ENCODE measurements at regions not wholly inside any gene's neighbourhood (a gene's known extent, or its start where the extent isn't known, plus 50 kb on each side); places are given as distances from the start of the nearest gene placed in this dataset.
"Not testable (repeated sequence)": the region's sequence is repeated elsewhere in the genome, so short reads cannot be mapped to it uniquely, and the experiment has no call there.

DNA sequence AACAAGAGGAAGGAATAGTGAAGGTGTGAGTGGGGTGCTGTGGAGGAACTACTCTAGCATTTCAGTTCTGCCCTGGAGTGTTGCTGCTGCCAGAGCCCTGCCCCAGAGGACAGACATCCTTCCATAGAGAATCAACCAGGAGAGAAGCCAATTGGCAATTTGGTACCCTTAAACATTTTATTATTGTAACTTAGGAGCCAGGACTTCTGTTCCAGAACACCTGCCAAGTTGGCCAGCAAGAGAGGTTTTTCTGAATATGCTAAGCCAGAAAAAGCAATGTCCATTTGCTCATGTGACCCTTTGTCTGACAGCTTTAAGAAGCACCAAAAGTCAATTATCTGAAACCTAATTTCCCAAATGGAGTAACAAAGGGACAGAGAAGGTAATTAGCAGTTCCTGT lies 264.9 kb downstream of the MEX3B start:
- no peak for ATAC-seq

DNA sequence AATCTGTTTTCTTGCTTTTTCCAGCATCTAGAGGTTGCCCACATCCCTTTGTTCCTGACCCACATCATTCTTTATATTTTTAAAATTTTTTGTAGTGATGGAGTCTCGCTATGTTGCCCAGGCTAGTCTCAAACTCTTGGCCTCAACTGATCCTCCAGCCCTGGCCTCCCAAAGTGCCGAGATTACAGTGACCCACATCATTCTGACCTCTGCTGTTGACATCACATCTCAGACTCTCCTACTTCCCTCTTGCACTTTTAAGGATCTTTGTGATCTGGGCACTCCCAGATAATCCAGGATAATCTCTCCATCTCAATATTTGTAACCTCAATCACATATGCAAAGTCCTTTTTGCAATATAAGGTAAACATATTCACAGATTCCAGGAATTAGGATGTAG lies 266.6 kb downstream of the MEX3B start:
- intact Hi-C loops (cut with DNase I), result no loop called here
- Histone ChIP-seq H3K9me3 (no peaks in the 10 kb centered on the region), H3K4me1 (no peaks in the 10 kb centered on the region), H3K36me3 (no peaks in the 10 kb centered on the region), H3K4me3 (no peak overlapping the region), H3K27ac (no peak overlapping the region), H3K27me3 (no peaks in the 10 kb centered on the region)
- DNase-seq (no peak), ATAC-seq (no peak)
- TF ChIP-seq POLR2A (IDR thresholded peaks at IDR 0.05), result no peak
- TF ChIP-seq, protein P1, sequence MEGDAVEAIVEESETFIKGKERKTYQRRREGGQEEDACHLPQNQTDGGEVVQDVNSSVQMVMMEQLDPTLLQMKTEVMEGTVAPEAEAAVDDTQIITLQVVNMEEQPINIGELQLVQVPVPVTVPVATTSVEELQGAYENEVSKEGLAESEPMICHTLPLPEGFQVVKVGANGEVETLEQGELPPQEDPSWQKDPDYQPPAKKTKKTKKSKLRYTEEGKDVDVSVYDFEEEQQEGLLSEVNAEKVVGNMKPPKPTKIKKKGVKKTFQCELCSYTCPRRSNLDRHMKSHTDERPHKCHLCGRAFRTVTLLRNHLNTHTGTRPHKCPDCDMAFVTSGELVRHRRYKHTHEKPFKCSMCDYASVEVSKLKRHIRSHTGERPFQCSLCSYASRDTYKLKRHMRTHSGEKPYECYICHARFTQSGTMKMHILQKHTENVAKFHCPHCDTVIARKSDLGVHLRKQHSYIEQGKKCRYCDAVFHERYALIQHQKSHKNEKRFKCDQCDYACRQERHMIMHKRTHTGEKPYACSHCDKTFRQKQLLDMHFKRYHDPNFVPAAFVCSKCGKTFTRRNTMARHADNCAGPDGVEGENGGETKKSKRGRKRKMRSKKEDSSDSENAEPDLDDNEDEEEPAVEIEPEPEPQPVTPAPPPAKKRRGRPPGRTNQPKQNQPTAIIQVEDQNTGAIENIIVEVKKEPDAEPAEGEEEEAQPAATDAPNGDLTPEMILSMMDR (IDR thresholded peaks at IDR 0.05), result no peak
- 64 to 95% (median 88%) methylated on average over 2 of the region's 2 CpGs for WGBS, 4 donors

More for the DNA sequence above, 264.9 kb downstream of the MEX3B start:
- intact Hi-C loops (cut with DNase I), result no loop called here
- Histone ChIP-seq H3K36me3 (no peaks in the 10 kb centered on the region), H3K9me3 (no peaks in the 10 kb centered on the region), H3K4me3 (no peak overlapping the region), H3K27me3 (no peaks in the 10 kb centered on the region), H3K27ac (no peak overlapping the region), H3K4me1 (no peaks in the 10 kb centered on the region)
- TF ChIP-seq POLR2A (IDR thresholded peaks at IDR 0.05), result no peak
- TF ChIP-seq, protein P1 (IDR thresholded peaks at IDR 0.05), result no peak
- DNase-seq, result no peak

DNA sequence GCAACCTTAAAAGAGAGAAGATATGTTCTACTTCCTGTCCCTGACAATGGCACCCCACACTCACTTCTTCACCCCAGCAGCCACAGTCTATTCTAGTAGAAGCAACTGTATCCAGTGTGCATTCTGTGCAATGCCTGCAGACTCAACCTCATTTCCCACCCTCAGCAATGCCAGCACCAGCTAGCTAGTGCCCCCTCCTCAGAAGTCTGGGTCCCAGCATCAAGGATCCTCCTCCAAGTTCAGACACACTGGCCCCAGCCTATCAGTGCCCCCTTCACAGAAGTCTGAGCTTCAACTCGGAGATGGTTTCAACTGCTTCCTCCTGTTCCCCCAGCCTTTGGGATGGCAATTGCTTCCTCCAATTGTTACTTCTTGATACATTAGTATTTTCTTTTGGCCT lies 268.3 kb downstream of the MEX3B start:
- TF ChIP-seq POLR2A (IDR thresholded peaks at IDR 0.05), result no peak
- TF ChIP-seq, protein P1 (IDR thresholded peaks at IDR 0.05), result no peak
- DNase-seq, result no peak
- intact Hi-C loops (cut with DNase I), result no loop called here

DNA sequence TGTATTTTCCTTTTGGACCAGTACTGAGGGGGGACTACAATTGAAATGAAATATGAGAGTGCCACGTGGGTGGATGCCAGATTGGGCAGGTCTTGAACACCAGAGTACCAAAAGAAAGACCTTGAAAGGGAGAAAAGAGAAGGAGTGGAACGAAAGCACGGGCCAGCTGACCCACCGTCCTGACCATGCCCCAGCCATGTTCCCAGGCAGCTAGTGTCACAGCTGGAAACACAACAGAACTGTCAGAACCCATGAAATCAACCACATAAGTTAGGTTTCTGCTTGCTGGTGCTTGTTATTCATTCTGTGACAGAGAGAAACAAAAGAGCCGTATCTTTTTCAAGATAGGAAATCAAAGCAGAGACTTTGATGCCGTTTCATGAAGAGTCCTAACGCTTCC lies 268.8 kb downstream of the MEX3B start:
- DNase-seq (no peak), ATAC-seq (no peak)
- WGBS, 4 donors, result 76 to 84% (median 80%) methylated on average over 7 of the region's 7 CpGs
- Histone ChIP-seq H3K4me3 (no peak overlapping the region), H3K9me3 (no peaks in the 10 kb centered on the region), H3K36me3 (no peaks in the 10 kb centered on the region), H3K4me1 (no peaks in the 10 kb centered on the region), H3K27ac (no peak overlapping the region), H3K27me3 (no peaks in the 10 kb centered on the region)
- no peak for TF ChIP-seq POLR2A (IDR thresholded peaks at IDR 0.05)
- TF ChIP-seq, protein P1 (IDR thresholded peaks at IDR 0.05), result no peak
- intact Hi-C loops (cut with DNase I), result no loop called here

More for the DNA sequence above, 268.3 kb downstream of the MEX3B start:
- no peak for ATAC-seq
- Histone ChIP-seq H3K4me1 (no peaks in the 10 kb centered on the region), H3K27ac (no peak overlapping the region), H3K27me3 (no peaks in the 10 kb centered on the region), H3K9me3 (no peaks in the 10 kb centered on the region), H3K36me3 (no peaks in the 10 kb centered on the region), H3K4me3 (no peak overlapping the region)
- 44 to 60% (median 57%) methylated on average over 1 of the region's 1 CpG for WGBS, 4 donors

DNA sequence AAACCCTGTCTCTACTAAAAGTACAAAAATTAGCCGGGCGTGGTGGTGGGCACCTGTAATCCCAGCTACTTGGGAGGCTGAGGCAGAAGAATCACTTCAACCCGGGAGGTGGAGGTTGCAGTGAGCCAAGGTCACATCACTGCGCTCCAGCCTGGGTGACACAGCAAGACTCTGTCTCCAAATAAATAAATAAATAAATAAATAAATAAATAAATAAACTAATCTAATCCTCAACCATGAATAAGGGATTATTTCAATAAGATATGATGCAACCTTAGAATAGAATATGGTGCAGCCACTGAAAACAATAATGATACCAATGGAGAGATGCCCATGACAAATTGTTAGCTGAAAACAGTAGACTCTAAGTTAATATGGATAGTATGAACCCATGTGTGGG lies 270.0 kb downstream of the MEX3B start:
- H3K9me3 ChIP-seq; H3K36me3 ChIP-seq; intact Hi-C loops (cut with DNase I); DNase-seq; H3K27ac ChIP-seq; ATAC-seq; H3K4me3 ChIP-seq; H3K27me3 ChIP-seq; H3K4me1 ChIP-seq: not testable (repeated sequence)
- WGBS, 4 donors, result 94 to 100% (median 98%) methylated on average over 4 of the region's 4 CpGs
